SK-N-SH treated with all-trans-retinoic acid at 6 μM for 48 hours (cell line): ENCODE measurements at regions not wholly inside any gene's neighbourhood (a gene's known extent, or its start where the extent isn't known, plus 50 kb on each side); places are given as distances from the start of the nearest gene placed in this dataset.

Experiments
- POU6F1 ChIP-seq: fragments of 250-450 bp; sonication (Bioruptor Pico); IDR thresholded peaks from 2 replicates; pipeline ENCODE4 v1.8.0; 2021; ENCODE audit warnings: low read depth, mild to moderate bottlenecking, moderate library complexity, borderline replicate concordance
- ZNF565 ChIP-seq: fragments of 450-650 bp; formaldehyde crosslinking; conservative IDR thresholded peaks from 2 replicates; pipeline ENCODE4 v1.5.0; 2020; ENCODE audit warnings: low read depth, mild to moderate bottlenecking, moderate library complexity
- TF ChIP-seq, protein P1 (sequence below): fragments of 250-450 bp; sonication (Bioruptor Pico); IDR thresholded peaks from 2 replicates; pipeline ENCODE4 v1.8.0; 2020; ENCODE audit warnings: mild to moderate bottlenecking, moderate library complexity, borderline replicate concordance

GRCh38 chr6:115415378-115415777, 645.3 kb downstream of the FRK start:
- TF ChIP-seq POU6F1 (CRISPR knock-in tag) (no peak), ZNF565 (CRISPR knock-in tag) (no peak)
- TF ChIP-seq, protein P1, sequence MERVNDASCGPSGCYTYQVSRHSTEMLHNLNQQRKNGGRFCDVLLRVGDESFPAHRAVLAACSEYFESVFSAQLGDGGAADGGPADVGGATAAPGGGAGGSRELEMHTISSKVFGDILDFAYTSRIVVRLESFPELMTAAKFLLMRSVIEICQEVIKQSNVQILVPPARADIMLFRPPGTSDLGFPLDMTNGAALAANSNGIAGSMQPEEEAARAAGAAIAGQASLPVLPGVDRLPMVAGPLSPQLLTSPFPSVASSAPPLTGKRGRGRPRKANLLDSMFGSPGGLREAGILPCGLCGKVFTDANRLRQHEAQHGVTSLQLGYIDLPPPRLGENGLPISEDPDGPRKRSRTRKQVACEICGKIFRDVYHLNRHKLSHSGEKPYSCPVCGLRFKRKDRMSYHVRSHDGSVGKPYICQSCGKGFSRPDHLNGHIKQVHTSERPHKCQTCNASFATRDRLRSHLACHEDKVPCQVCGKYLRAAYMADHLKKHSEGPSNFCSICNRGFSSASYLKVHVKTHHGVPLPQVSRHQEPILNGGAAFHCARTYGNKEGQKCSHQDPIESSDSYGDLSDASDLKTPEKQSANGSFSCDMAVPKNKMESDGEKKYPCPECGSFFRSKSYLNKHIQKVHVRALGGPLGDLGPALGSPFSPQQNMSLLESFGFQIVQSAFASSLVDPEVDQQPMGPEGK (CRISPR knock-in tag), result no peak
